H9 (cell line): ENCODE measurements at regions not wholly inside any gene's neighbourhood (a gene's known extent, or its start where the extent isn't known, plus 50 kb on each side); places are given as distances from the start of the nearest gene placed in this dataset.

Source experiments
- DNase-seq: peaks from one replicate; pipeline ENCODE4 v3.0.0-alpha.2; 2017
- H2AFZ ChIP-seq: one replicate; pipeline ENCODE4 v1.6.1; 2013; ENCODE audit warnings: mild to moderate bottlenecking, low read length, control low read depth, moderate library complexity
- H2AK5ac ChIP-seq: 2 replicates; pipeline ENCODE4 v1.6.1; 2013; ENCODE audit warnings: low read length, control low read depth, mixed read lengths; ENCODE audit not compliant: insufficient read length
- H2BK120ac ChIP-seq: one replicate; pipeline ENCODE4 v1.6.1; 2013; ENCODE audit warnings: low read depth, mild to moderate bottlenecking, low read length, control low read depth, inconsistent platforms; ENCODE audit not compliant: poor library complexity, severe bottlenecking
- H2BK12ac ChIP-seq: 2 replicates; pipeline ENCODE4 v1.6.1; 2013; ENCODE audit warnings: low read length, control low read depth, mixed read lengths, low read depth; ENCODE audit not compliant: insufficient read length
- H2BK15ac ChIP-seq: 2 replicates; pipeline ENCODE4 v1.6.1; 2013; ENCODE audit warnings: low read depth, low read length, control low read depth
- H2BK20ac ChIP-seq: one replicate; pipeline ENCODE4 v1.6.1; 2013; ENCODE audit warnings: low read depth, mild to moderate bottlenecking, low read length, control low read depth, inconsistent platforms; ENCODE audit not compliant: poor library complexity, severe bottlenecking
- H2BK5ac ChIP-seq: 2 replicates; pipeline ENCODE4 v1.6.1; 2013; ENCODE audit warnings: low read length, control low read depth, mixed read lengths; ENCODE audit not compliant: insufficient read length
- H3K14ac ChIP-seq: 2 replicates; pipeline ENCODE4 v1.6.1; 2013; ENCODE audit warnings: low read length, control low read depth; ENCODE audit not compliant: insufficient read depth
- H3K18ac ChIP-seq: 2 replicates; pipeline ENCODE4 v1.6.1; 2013; ENCODE audit warnings: low read depth, mild to moderate bottlenecking, mixed read lengths, low read length, control low read depth; ENCODE audit not compliant: insufficient read length
- H3K23ac ChIP-seq: 2 replicates; pipeline ENCODE4 v1.6.1; 2013; ENCODE audit warnings: low read length, control low read depth, mixed read lengths, low read depth; ENCODE audit not compliant: insufficient read length
- H3K23me2 ChIP-seq: 2 replicates; pipeline ENCODE4 v1.6.1; 2013; ENCODE audit warnings: low read depth, mild to moderate bottlenecking, mixed read lengths, low read length, control low read depth; ENCODE audit not compliant: insufficient read length, poor library complexity, severe bottlenecking
- H3K27ac ChIP-seq: 2 replicates; pipeline ENCODE4 v1.5.1; 2013; ENCODE audit warnings: low read length, control low read depth, mixed read lengths, low read depth; ENCODE audit not compliant: insufficient read length
- H3K27me3 ChIP-seq: 2 replicates; pipeline ENCODE4 v1.6.1; 2013; ENCODE audit warnings: low read length, control low read depth, inconsistent platforms; ENCODE audit not compliant: insufficient read depth
- H3K4ac ChIP-seq: 2 replicates; pipeline ENCODE4 v1.6.1; 2013; ENCODE audit warnings: low read depth, mild to moderate bottlenecking, control low read depth, inconsistent platforms, low read length, moderate library complexity
- H3K4me1 ChIP-seq: 2 replicates; pipeline ENCODE4 v1.6.1; 2013; ENCODE audit warnings: low read length, control low read depth, inconsistent platforms; ENCODE audit not compliant: insufficient read depth
- H3K4me2 ChIP-seq: 2 replicates; pipeline ENCODE4 v1.6.1; 2013; ENCODE audit warnings: low read length, control low read depth, mixed read lengths; ENCODE audit not compliant: insufficient read length, insufficient read depth
- H3K56ac ChIP-seq: 2 replicates; pipeline ENCODE4 v1.6.1; 2013; ENCODE audit warnings: low read depth, mild to moderate bottlenecking, mixed read lengths, low read length, control low read depth; ENCODE audit not compliant: insufficient read length
- H3K79me1 ChIP-seq: 2 replicates; pipeline ENCODE4 v1.6.1; 2013; ENCODE audit warnings: low read depth, mild to moderate bottlenecking, moderate library complexity, low read length, control low read depth, inconsistent platforms; ENCODE audit not compliant: insufficient read depth, poor library complexity, severe bottlenecking
- H3K79me2 ChIP-seq: 2 replicates; pipeline ENCODE4 v1.6.1; 2013; ENCODE audit warnings: low read length, control low read depth, inconsistent platforms; ENCODE audit not compliant: insufficient read depth
- H3K9ac ChIP-seq: 2 replicates; pipeline ENCODE4 v1.6.1; 2013; ENCODE audit warnings: low read length, control low read depth, mixed read lengths; ENCODE audit not compliant: insufficient read length; ENCODE audit errors: extremely low read depth
- H3K9me3 ChIP-seq: one replicate; pipeline ENCODE4 v1.6.1; 2013; ENCODE audit warnings: low read depth, low read length, inconsistent platforms; ENCODE audit not compliant: control insufficient read depth
- H3T11ph ChIP-seq: one replicate; pipeline ENCODE4 v1.6.1; 2013; ENCODE audit warnings: mild to moderate bottlenecking, low read length, control low read depth, inconsistent platforms
- H4K20me1 ChIP-seq: one replicate; pipeline ENCODE4 v1.6.1; 2013; ENCODE audit not compliant: control insufficient read depth, insufficient read length, insufficient read depth
- H4K5ac ChIP-seq: 2 replicates; pipeline ENCODE4 v1.6.1; 2013; ENCODE audit warnings: low read depth, mild to moderate bottlenecking, mixed read lengths, low read length, control low read depth; ENCODE audit not compliant: insufficient read length
- H4K8ac ChIP-seq: replicated peaks from 2 replicates; pipeline ENCODE4 v1.6.1; 2013; ENCODE audit warnings: low read length, control low read depth, mixed read lengths, low read depth; ENCODE audit not compliant: insufficient read length
- H4K91ac ChIP-seq: 2 replicates; pipeline ENCODE4 v1.6.1; 2013; ENCODE audit warnings: low read depth, mild to moderate bottlenecking, moderate library complexity, mixed read lengths, low read length, control low read depth; ENCODE audit not compliant: insufficient read length
- H3K27ac Mint-ChIP-seq, 3 experiments: 2 replicates in 2 of 3; 3 replicates in 1 of 3; pipeline ENCODE4 v1.8.0; 2020 to 2021; ENCODE audit warnings: mixed read lengths in 3 of 3, mild to moderate bottlenecking in 1 of 3, moderate library complexity in 1 of 3
- H3K27me3 Mint-ChIP-seq: 2 replicates; pipeline ENCODE4 v1.8.0; 2021; ENCODE audit warnings: low read depth, mild to moderate bottlenecking, moderate library complexity, mixed read lengths
- H3K36me3 Mint-ChIP-seq, 3 experiments: 2 replicates in 2 of 3; 3 replicates in 1 of 3; pipeline ENCODE4 v1.8.0; 2020 to 2021; ENCODE audit warnings: low read depth in 3 of 3, mixed read lengths in 3 of 3; ENCODE audit not compliant: insufficient read depth in 1 of 3
- H3K4me1 Mint-ChIP-seq, 2 experiments: 2 replicates each; pipeline ENCODE4 v1.8.0; 2020; ENCODE audit warnings: mixed read lengths in 2 of 2
- H3K4me3 Mint-ChIP-seq, 2 experiments: 2 replicates in 1 of 2; 3 replicates in 1 of 2; pipeline ENCODE4 v1.8.0; 2020 to 2021; ENCODE audit warnings: mild to moderate bottlenecking in 2 of 2, mixed read lengths in 2 of 2, moderate library complexity in 1 of 2
- H3K9me3 Mint-ChIP-seq, 2 experiments: 2 replicates in 1 of 2; 3 replicates in 1 of 2; pipeline ENCODE4 v1.8.0; 2020; ENCODE audit warnings: mild to moderate bottlenecking in 2 of 2, mixed read lengths in 2 of 2, moderate library complexity in 1 of 2
- CTCF ChIP-seq: fragments of 200-600 bp; sonication (generic); conservative IDR thresholded peaks from 3 replicates; pipeline ENCODE4 v1.8.0; 2021; ENCODE audit warnings: antibody characterized with exemption, mild to moderate bottlenecking
- WGBS: extraction: QIAGEN DNeasy Blood & Tissue Kit; methylation state at CpG from one replicate; pipeline ENCODE4 v1.1.7; 2013; ENCODE audit warnings: missing lambda C conversion rate, low lambda C conversion rate, mixed read lengths; ENCODE audit not compliant: insufficient read length; ENCODE audit errors: extremely low coverage; 5-methylcytosine and 5-hydroxymethylcytosine counted together

- H3K36me3 Mint-ChIP-seq, result no peaks in the 10 kb centered on the region
- H3K14ac ChIP-seq, result no peak overlapping the region
- no peak overlapping the region for H3K23ac ChIP-seq
- no peaks in the 10 kb centered on the region for H3K27me3 ChIP-seq
- H3K27ac ChIP-seq, result no peak overlapping the region
- no peak overlapping the region for H3K4me3 Mint-ChIP-seq
- no peak overlapping the region for H2BK5ac ChIP-seq
- no peak overlapping the region for H3K18ac ChIP-seq
- no peak overlapping the region for H4K91ac ChIP-seq
- no peaks in the 10 kb centered on the region for H3K9me3 ChIP-seq
- H3K56ac ChIP-seq, result no peak overlapping the region
- H2BK15ac ChIP-seq, result no peak overlapping the region
- TF ChIP-seq CTCF, result no peak
- peaks cover 2 to 7% of the 10 kb centered on the region in 2 experiments; a peak in 2 of 4 replicates for H3K4me1 Mint-ChIP-seq
- no peaks in the 10 kb centered on the region for H4K20me1 ChIP-seq
- no peak for DNase-seq
- H2AFZ ChIP-seq, result no peak overlapping the region
- H2BK120ac ChIP-seq, result no peak overlapping the region
- H3K23me2 ChIP-seq, result no peaks in the 10 kb centered on the region
- no peak overlapping the region for H4K5ac ChIP-seq
- no peak overlapping the region for H4K8ac ChIP-seq
- no peak overlapping the region for H3K27ac Mint-ChIP-seq
- no peak overlapping the region for H3K9ac ChIP-seq
- H3K4me1 ChIP-seq, result no peaks in the 10 kb centered on the region; the same call in 1 of the 2 replicates
- H2BK12ac ChIP-seq, result no peak overlapping the region
- H3T11ph ChIP-seq, result no peak overlapping the region
- H3K79me2 ChIP-seq, result no peaks in the 10 kb centered on the region
- no peak overlapping the region for H3K4ac ChIP-seq
- no peak overlapping the region for H3K4me2 ChIP-seq
- no peak overlapping the region for H2AK5ac ChIP-seq
- WGBS, result no CpG with 5 or more reads among the region's 3 CpGs
- no peaks in the 10 kb centered on the region for H3K27me3 Mint-ChIP-seq
- no peaks in the 10 kb centered on the region for H3K79me1 ChIP-seq
- H3K9me3 Mint-ChIP-seq, result no peaks in the 10 kb centered on the region
- H2BK20ac ChIP-seq, result no peak overlapping the region
Measured at GRCh38 chr11:128040603-128041002, 546.8 kb downstream of the ETS1 start.
